GM12878 (cell line): ENCODE measurements at regions not wholly inside any gene's neighbourhood (a gene's known extent, or its start where the extent isn't known, plus 50 kb on each side); places are given as distances from the start of the nearest gene placed in this dataset.

ENCODE experiments used
- ATAC-seq: fragments of 200-7000 bp; cut with Tn5 transposase; 3 replicates; pipeline ENCODE4 v1.9.1; 2020; ENCODE audit warnings: mild to moderate bottlenecking, moderate library complexity
- BruUV-seq: library from RNA; stranded (reverse); fragments of 400-500 nt; replicated peaks from 2 replicates; lab custom pipeline; 2021; lab: Mats Ljungman, UMichigan
- CTCF ChIA-PET: fragments of 300-600 bp; sonication (Branson Sonifier 250); formaldehyde crosslinking; extraction: SDS; loops from one replicate; lab custom pipeline; 2021; ENCODE audit warnings: inconsistent platforms; lab: Yijun Ruan, JAX
- POLR2A ChIA-PET: fragments of 350-600 bp; formaldehyde crosslinking; extraction: SDS; loops from one replicate; lab custom pipeline; 2021; ENCODE audit warnings: inconsistent platforms; lab: Charles Lee
- RAD21 ChIA-PET: fragments of 300-600 bp; sonication (Branson Sonifier 250); formaldehyde crosslinking; loops from one replicate; lab custom pipeline; 2023; ENCODE audit warnings: antibody characterized with exemption; ENCODE audit not compliant: unreplicated experiment; lab: Charles Lee
- SMC1A ChIA-PET: fragments of 300-600 bp; sonication (Branson Sonifier 250); formaldehyde crosslinking; loops from one replicate; lab custom pipeline; 2023; ENCODE audit not compliant: unreplicated experiment, uncharacterized antibody; lab: Charles Lee
- DNase-seq: peaks from one replicate; pipeline ENCODE4 v3.0.0-alpha.2; 2011; ENCODE audit warnings: low read depth, low spot score
- FAIRE-seq: peaks from 3 replicates; lab custom pipeline; 2011; peaks lifted over from hg19 to GRCh38; lab: Jason Lieb, UNC
- H2AFZ ChIP-seq: 2 replicates; pipeline ENCODE4 v1.6.0; 2011; ENCODE audit warnings: low read depth, low read length, control low read depth; ENCODE audit not compliant: control insufficient read depth
- H3K27ac ChIP-seq: 2 replicates; pipeline ENCODE4 v1.5.1; 2011; ENCODE audit warnings: control low read depth; ENCODE audit not compliant: control insufficient read depth, insufficient read depth
- H3K27me3 ChIP-seq, 2 experiments: replicated peaks in 1 of 2; 2 replicates each; pipeline versions ENCODE4 v1.6.0 to v1.6.1; 2011; ENCODE audit warnings: low read length in 1 of 2; ENCODE audit not compliant: control insufficient read depth in 2 of 2, insufficient read depth in 2 of 2
- H3K36me3 ChIP-seq, 2 experiments: 2 replicates each; pipeline ENCODE4 v1.5.1; 2011; ENCODE audit warnings: low read length in 1 of 2; ENCODE audit not compliant: control insufficient read depth in 2 of 2, insufficient read depth in 2 of 2
- H3K4me1 ChIP-seq: 2 replicates; pipeline ENCODE4 v1.6.1; 2011; ENCODE audit warnings: mild to moderate bottlenecking, low read length, moderate library complexity, mixed read lengths; ENCODE audit not compliant: control insufficient read depth, insufficient read depth
- H3K4me2 ChIP-seq: 2 replicates; pipeline ENCODE4 v1.6.0; 2011; ENCODE audit warnings: control low read depth; ENCODE audit not compliant: control insufficient read depth, insufficient read depth
- H3K4me3 ChIP-seq: fragments of 200-600 bp; sonication (generic); 2 replicates; pipeline ENCODE4 v1.5.1; 2016
- H3K79me2 ChIP-seq: 2 replicates; pipeline ENCODE4 v1.6.0; 2011; ENCODE audit warnings: low read length; ENCODE audit not compliant: control insufficient read depth, insufficient read depth
- H3K9ac ChIP-seq: 2 replicates; pipeline ENCODE4 v1.8.0; 2011; ENCODE audit warnings: low read length, control low read depth, mixed read lengths; ENCODE audit not compliant: control insufficient read depth, insufficient read depth
- H3K9me3 ChIP-seq: replicated peaks from 3 replicates; pipeline ENCODE4 v1.5.1; 2011; ENCODE audit warnings: mild to moderate bottlenecking, low read length; ENCODE audit not compliant: control insufficient read depth, insufficient read depth
- H4K20me1 ChIP-seq: 2 replicates; pipeline ENCODE4 v1.6.0; 2011; ENCODE audit not compliant: control insufficient read depth, insufficient read depth
- BCL11A ChIP-seq: IDR thresholded peaks from 2 replicates; pipeline ENCODE4 v1.6.1; 2011; ENCODE audit warnings: low read depth, low read length
- EGR1 ChIP-seq, 2 experiments: IDR thresholded peaks; 1 replicate in 1 of 2; 2 replicates in 1 of 2; pipeline ENCODE4 v1.6.1; 2011 to 2012; ENCODE audit warnings: low read depth in 2 of 2, low read length in 2 of 2, borderline replicate concordance in 1 of 2, mild to moderate bottlenecking in 1 of 2, moderate library complexity in 1 of 2
- IKZF2 ChIP-seq, 2 experiments: fragments of 450-650 bp; IDR thresholded peaks; 2 replicates each; pipeline ENCODE4 v1.6.1; 2017; ENCODE audit warnings: mild to moderate bottlenecking in 2 of 2, moderate library complexity in 2 of 2
- JUND ChIP-seq: IDR thresholded peaks from 2 replicates; pipeline ENCODE4 v1.6.1; 2012; ENCODE audit warnings: low read depth, mild to moderate bottlenecking, low read length, improper control_type of control experiment, moderate library complexity
- MTA2 ChIP-seq: fragments of 450-650 bp; IDR thresholded peaks from 2 replicates; pipeline ENCODE4 v1.6.1; 2016; ENCODE audit warnings: low read depth, mild to moderate bottlenecking, moderate library complexity
- PML ChIP-seq: IDR thresholded peaks from 2 replicates; pipeline ENCODE4 v1.6.1; 2012; ENCODE audit warnings: low read length, inconsistent platforms
- RAD21 ChIP-seq: IDR thresholded peaks from 2 replicates; pipeline ENCODE4 v1.6.1; 2011; ENCODE audit warnings: mild to moderate bottlenecking, low read depth, low read length, moderate library complexity; ENCODE audit not compliant: insufficient read depth
- RELA ChIP-seq: fragments of 450-650 bp; IDR thresholded peaks from 2 replicates; pipeline ENCODE4 v1.8.0; 2014; ENCODE audit warnings: borderline replicate concordance; ENCODE audit not compliant: partially characterized antibody
- SRF ChIP-seq, 2 experiments: IDR thresholded peaks; 2 replicates each; pipeline ENCODE4 v1.6.1; 2011; ENCODE audit warnings: low read depth in 2 of 2, low read length in 2 of 2, mild to moderate bottlenecking in 1 of 2, moderate library complexity in 1 of 2
- YBX1 ChIP-seq: fragments of 450-650 bp; IDR thresholded peaks from 2 replicates; pipeline ENCODE4 v1.6.1; 2016; ENCODE audit warnings: antibody characterized with exemption
- YY1 ChIP-seq: IDR thresholded peaks from 2 replicates; pipeline ENCODE4 v1.6.1; 2011; ENCODE audit warnings: low read depth, mild to moderate bottlenecking, low read length
- ZNF217 ChIP-seq: fragments of 450-650 bp; IDR thresholded peaks from 2 replicates; pipeline ENCODE4 v1.6.1; 2017; ENCODE audit warnings: antibody characterized with exemption, mild to moderate bottlenecking
- ZNF24 ChIP-seq: fragments of 450-650 bp; IDR thresholded peaks from 2 replicates; pipeline ENCODE4 v1.6.1; 2017; ENCODE audit warnings: antibody characterized with exemption, mild to moderate bottlenecking
- ZNF384 ChIP-seq: IDR thresholded peaks from 2 replicates; pipeline ENCODE4 v1.6.1; 2012; ENCODE audit warnings: low read depth, mild to moderate bottlenecking, low read length, improper control_type of control experiment, borderline replicate concordance
- WGBS: methylation state at CpG from one replicate; pipeline ENCODE4 v1.1.6; 2016; ENCODE audit warnings: low lambda C conversion rate; ENCODE audit not compliant: insufficient replicate concordance, insufficient coverage; ENCODE audit errors: missing lambda C conversion rate; 5-methylcytosine and 5-hydroxymethylcytosine counted together
- in situ Hi-C: fragments of 300-500 bp; cut with MboI; formaldehyde crosslinking; loops from 9 replicates; pipeline ENCODE4 v1.14.3; 2018; ENCODE audit warnings: mixed read lengths
- intact Hi-C: fragments of 100-400 bp; cut with micrococcal nuclease; formaldehyde crosslinking; loops from one replicate; pipeline ENCODE4 v1.14.2; 2022; ENCODE audit not compliant: unreplicated experiment
- TF ChIP-seq, protein P1 (sequence below): fragments of 450-650 bp; IDR thresholded peaks from 2 replicates; pipeline ENCODE4 v1.6.1; 2014; ENCODE audit warnings: mild to moderate bottlenecking
- TF ChIP-seq, protein P2 (sequence below): IDR thresholded peaks from 2 replicates; pipeline ENCODE4 v1.6.1; 2011; ENCODE audit warnings: borderline replicate concordance, low read depth, mild to moderate bottlenecking, moderate library complexity, low read length; ENCODE audit not compliant: insufficient read depth, poor library complexity, severe bottlenecking
- TF ChIP-seq, protein P3 (sequence below): IDR thresholded peaks from 2 replicates; pipeline ENCODE4 v1.6.1; 2012; ENCODE audit warnings: low read depth, low read length, improper control_type of control experiment
- TF ChIP-seq, protein P4 (sequence below): IDR thresholded peaks from 2 replicates; pipeline ENCODE4 v1.6.1; 2012; ENCODE audit warnings: mild to moderate bottlenecking, low read depth, low read length

DNA sequence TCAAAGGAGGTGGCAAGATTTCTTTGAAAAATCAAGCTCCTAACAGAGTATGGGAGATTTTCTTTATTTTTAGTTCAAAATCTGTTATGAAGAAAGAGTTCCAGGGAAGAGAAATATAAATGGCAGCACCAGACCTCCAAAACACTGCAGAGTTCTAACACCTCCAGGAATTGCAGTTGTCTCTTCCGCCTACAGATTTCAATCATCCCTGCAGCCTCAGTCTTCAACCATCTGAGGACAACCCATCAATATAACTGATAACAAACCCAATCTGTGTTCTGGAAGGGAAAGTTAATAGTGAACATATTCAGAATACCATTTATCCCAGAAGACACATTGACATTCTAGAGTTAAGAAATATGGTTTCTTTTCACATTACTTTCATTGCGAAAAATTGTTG, 296.1 kb downstream of the ARAP2 start:
- SMC1A ChIA-PET, result no interaction called here
- Histone ChIP-seq H3K9me3 (no peaks in the 10 kb centered on the region), H3K4me3 (no peak overlapping the region), H3K27me3 (no peaks in the 10 kb centered on the region), H2AFZ (no peak overlapping the region), H4K20me1 (no peaks in the 10 kb centered on the region), H3K79me2 (no peaks in the 10 kb centered on the region), H3K4me2 (no peak overlapping the region), H3K36me3 (no peaks in the 10 kb centered on the region), H3K9ac (no peak overlapping the region), H3K27ac (no peak overlapping the region), H3K4me1 (no peaks in the 10 kb centered on the region)
- FAIRE-seq, result no peak
- no peak for ATAC-seq
- WGBS, result 22% methylated on average over 2 of the region's 2 CpGs
- no TSS peak for BruUV-seq
- DNase-seq, result no peak
- in situ Hi-C loops, result no loop called here
- intact Hi-C loops, result no loop called here
- POLR2A ChIA-PET, result no interaction called here
- RAD21 ChIA-PET, result no interaction called here
- CTCF ChIA-PET, result interaction anchor here (1.3 kb wide), 1 partner anchor 14 kb away, joined by 4 read pairs; no protein-coding TSS in a partner anchor
- TF ChIP-seq, protein P1, sequence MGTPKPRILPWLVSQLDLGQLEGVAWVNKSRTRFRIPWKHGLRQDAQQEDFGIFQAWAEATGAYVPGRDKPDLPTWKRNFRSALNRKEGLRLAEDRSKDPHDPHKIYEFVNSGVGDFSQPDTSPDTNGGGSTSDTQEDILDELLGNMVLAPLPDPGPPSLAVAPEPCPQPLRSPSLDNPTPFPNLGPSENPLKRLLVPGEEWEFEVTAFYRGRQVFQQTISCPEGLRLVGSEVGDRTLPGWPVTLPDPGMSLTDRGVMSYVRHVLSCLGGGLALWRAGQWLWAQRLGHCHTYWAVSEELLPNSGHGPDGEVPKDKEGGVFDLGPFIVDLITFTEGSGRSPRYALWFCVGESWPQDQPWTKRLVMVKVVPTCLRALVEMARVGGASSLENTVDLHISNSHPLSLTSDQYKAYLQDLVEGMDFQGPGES, result no peak
- no peak for TF ChIP-seq PML
- TF ChIP-seq EGR1 (IDR thresholded peaks at IDR 0.05; ENCODE audit: borderline replicate concordance in 1 of 2, low read depth in 2 of 2, low read length in 2 of 2), result no peak
- TF ChIP-seq, protein P2, sequence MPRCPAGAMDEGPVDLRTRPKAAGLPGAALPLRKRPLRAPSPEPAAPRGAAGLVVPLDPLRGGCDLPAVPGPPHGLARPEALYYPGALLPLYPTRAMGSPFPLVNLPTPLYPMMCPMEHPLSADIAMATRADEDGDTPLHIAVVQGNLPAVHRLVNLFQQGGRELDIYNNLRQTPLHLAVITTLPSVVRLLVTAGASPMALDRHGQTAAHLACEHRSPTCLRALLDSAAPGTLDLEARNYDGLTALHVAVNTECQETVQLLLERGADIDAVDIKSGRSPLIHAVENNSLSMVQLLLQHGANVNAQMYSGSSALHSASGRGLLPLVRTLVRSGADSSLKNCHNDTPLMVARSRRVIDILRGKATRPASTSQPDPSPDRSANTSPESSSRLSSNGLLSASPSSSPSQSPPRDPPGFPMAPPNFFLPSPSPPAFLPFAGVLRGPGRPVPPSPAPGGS, result no peak
- no peak for TF ChIP-seq SRF (IDR thresholded peaks at IDR 0.05; ENCODE audit: low read depth in 2 of 2, low read length in 2 of 2)
- TF ChIP-seq MTA2, result no peak
- no peak for TF ChIP-seq RELA
- TF ChIP-seq ZNF217, result no peak
- no peak for TF ChIP-seq JUND
- TF ChIP-seq ZNF384, result no peak
- TF ChIP-seq RAD21, result no peak
- no peak for TF ChIP-seq BCL11A
- TF ChIP-seq, protein P3, sequence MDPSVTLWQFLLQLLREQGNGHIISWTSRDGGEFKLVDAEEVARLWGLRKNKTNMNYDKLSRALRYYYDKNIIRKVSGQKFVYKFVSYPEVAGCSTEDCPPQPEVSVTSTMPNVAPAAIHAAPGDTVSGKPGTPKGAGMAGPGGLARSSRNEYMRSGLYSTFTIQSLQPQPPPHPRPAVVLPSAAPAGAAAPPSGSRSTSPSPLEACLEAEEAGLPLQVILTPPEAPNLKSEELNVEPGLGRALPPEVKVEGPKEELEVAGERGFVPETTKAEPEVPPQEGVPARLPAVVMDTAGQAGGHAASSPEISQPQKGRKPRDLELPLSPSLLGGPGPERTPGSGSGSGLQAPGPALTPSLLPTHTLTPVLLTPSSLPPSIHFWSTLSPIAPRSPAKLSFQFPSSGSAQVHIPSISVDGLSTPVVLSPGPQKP, result no peak
- TF ChIP-seq IKZF2 (IDR thresholded peaks at IDR 0.05), result no peak
- TF ChIP-seq YBX1, result no peak
- no peak for TF ChIP-seq YY1
- TF ChIP-seq, protein P4, sequence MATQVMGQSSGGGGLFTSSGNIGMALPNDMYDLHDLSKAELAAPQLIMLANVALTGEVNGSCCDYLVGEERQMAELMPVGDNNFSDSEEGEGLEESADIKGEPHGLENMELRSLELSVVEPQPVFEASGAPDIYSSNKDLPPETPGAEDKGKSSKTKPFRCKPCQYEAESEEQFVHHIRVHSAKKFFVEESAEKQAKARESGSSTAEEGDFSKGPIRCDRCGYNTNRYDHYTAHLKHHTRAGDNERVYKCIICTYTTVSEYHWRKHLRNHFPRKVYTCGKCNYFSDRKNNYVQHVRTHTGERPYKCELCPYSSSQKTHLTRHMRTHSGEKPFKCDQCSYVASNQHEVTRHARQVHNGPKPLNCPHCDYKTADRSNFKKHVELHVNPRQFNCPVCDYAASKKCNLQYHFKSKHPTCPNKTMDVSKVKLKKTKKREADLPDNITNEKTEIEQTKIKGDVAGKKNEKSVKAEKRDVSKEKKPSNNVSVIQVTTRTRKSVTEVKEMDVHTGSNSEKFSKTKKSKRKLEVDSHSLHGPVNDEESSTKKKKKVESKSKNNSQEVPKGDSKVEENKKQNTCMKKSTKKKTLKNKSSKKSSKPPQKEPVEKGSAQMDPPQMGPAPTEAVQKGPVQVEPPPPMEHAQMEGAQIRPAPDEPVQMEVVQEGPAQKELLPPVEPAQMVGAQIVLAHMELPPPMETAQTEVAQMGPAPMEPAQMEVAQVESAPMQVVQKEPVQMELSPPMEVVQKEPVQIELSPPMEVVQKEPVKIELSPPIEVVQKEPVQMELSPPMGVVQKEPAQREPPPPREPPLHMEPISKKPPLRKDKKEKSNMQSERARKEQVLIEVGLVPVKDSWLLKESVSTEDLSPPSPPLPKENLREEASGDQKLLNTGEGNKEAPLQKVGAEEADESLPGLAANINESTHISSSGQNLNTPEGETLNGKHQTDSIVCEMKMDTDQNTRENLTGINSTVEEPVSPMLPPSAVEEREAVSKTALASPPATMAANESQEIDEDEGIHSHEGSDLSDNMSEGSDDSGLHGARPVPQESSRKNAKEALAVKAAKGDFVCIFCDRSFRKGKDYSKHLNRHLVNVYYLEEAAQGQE, result no peak
- no peak for TF ChIP-seq ZNF24
